GM21528 (cell line): ENCODE measurements at regions not wholly inside any gene's neighbourhood (a gene's known extent, or its start where the extent isn't known, plus 50 kb on each side); places are given as distances from the start of the nearest gene placed in this dataset.
"Not testable (repeated sequence)": the region's sequence is repeated elsewhere in the genome, so short reads cannot be mapped to it uniquely, and the experiment has no call there.

Experiments
- ATAC-seq: cut with Tn5 transposase; IDR thresholded peaks from one replicate; pipeline ENCODE4 v1.9.1; 2021; ENCODE audit warnings: mild to moderate bottlenecking, moderate library complexity; ENCODE audit not compliant: unreplicated experiment, low FRiP score

- no peak for ATAC-seq
Observed at GRCh38 chr2:125185691-125186270, 1160.7 kb downstream of the CNTNAP5 start.

- no peak for ATAC-seq
Observed at GRCh38 chr2:125207431-125207830, 1182.3 kb downstream of the CNTNAP5 start.

DNA sequence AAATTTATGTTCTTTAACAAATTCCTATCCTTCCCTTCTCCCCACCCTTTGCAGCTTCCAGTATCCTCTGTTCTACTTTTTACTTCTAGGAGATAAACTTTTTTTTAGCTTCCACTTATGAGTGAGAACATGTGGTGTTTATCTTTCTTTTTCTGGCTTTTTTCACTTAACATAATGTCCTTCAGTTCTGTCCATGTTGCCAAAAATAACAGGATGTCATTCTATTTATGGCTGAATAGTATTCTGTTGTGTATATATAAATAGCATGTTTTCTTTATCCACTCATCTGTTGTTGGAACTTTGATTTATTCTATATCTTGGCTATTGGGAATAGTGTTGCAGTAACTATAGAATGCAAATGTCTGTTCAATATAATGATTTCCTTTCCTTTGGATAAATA is 1191.2 kb downstream of the CNTNAP5 start:
- ATAC-seq, result no peak

GRCh38 chr2:125224188-125224587 is 1199.1 kb downstream of the CNTNAP5 start:
- no peak for ATAC-seq

DNA sequence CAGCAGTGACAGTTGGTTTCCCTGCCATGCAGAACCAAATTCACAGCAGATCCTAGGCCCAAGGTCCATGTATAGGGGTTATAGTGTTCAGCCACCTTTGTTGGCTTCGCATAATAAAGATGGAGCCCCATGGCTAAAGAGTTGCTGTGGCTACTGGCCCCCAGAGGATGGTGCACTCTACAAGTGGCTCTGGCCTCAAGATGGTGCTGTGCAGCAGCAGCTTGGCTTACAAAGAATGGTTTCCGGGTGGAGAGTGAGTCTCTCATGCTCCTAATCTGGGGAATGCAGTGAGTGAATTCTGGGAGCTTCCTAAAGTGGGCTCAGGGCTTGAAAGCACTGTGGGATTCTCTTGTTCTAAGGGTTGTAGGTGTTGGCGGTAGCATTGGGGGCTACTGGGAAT is 1199.7 kb downstream of the CNTNAP5 start:
- ATAC-seq, result no peak

GRCh38 chr2:125227843-125228392 is 1202.8 kb downstream of the CNTNAP5 start:
- ATAC-seq, result no peak

GRCh38 chr2:125240870-125241269 is 1215.8 kb downstream of the CNTNAP5 start:
- ATAC-seq, result no peak

DNA sequence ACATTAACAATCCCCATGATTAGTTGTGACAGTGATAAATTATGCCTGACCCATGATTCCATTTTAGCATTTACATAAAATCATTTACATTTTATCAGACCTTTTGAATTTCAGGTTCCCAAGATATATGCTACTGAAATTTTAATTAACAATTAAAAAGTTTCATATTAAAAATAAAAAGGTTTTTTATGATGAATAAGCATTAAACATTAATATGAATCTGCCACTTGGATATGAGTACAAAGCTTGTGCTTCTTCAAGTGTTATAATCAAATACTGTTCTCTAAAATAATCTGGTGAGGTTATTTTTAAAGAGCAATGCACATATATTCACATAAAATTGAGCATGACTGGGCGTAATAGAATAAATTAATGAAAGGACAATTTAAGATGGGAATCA is 1218.0 kb downstream of the CNTNAP5 start:
- ATAC-seq, result no peak

DNA sequence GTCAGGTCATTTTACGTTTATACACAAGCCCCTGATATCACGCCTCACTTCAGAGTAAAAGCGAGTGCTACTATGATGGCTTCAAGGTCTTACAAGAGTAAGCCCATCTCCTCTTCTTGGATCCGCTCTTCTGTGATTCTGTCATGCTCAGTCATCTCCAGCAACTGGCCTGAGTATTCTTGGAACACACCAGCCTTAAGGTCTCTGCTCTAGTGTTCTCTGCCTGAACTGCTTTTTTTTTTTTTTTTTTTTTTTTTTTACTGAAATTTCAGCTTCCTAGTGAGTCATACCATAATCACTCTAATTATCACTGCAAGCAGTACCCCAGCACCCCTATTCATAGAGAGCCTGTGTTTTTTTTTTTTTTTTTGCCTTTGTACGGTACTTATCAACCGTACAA is 1228.9 kb downstream of the CNTNAP5 start:
- ATAC-seq, result no peak

DNA sequence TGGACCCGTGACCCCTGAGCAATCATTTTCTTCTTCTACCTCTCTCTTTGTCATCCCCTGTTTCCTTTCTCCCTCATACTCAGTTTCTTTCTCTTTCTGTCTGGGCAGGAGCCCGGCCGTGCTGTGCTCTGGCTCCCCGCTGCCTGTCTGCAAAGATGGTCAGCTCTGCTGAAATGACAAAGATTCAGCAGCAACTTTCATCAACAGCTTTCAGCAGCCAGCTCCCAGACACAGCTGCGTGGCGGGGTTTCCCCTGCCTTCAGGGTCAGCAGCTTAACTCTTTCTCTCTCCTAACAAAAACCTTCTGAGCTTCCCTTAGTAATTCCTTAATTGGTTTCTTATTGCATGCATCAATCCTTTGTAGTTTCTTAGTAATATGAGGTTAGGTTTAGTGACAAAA is 1234.4 kb downstream of the CNTNAP5 start:
- ATAC-seq, result no peak

DNA sequence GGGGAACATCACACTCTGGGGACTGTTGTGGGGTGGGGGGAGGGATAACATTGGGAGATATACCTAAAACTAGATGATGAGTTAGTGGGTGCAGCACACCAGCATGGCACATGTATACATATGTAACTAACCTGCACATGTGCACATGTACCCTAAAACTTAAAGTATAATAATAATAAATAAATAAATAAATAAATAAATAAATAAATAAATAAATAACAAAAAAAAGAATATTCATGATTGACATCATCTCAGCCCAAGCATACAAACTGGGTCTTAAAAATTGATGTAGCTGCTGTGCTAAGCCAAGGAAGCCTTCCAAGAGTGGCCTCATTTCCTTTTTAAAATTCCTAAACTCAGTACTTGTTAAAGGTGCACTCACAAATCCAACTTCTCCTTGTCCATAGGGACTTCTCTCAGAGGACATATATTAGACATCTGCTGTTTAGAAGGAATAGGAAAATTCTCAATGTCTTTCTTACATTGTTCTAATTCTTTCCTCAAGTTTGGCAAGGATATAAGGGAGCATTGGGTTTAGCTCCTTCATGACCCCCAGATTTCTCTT is 1235.4 kb downstream of the CNTNAP5 start:
- ATAC-seq, result not testable (repeated sequence)

- ATAC-seq, result no peak
Observed at GRCh38 chr2:125264453-125264852, 1239.4 kb downstream of the CNTNAP5 start.

GRCh38 chr2:125267683-125268082 is 1242.6 kb downstream of the CNTNAP5 start:
- ATAC-seq, result no peak

- ATAC-seq, result no peak
Observed at GRCh38 chr2:125272651-125273050, 1247.6 kb downstream of the CNTNAP5 start.

- no peak for ATAC-seq
Observed at GRCh38 chr2:125274718-125275117, 1249.6 kb downstream of the CNTNAP5 start.

GRCh38 chr2:125280265-125280664 is 1255.2 kb downstream of the CNTNAP5 start:
- ATAC-seq, result no peak

GRCh38 chr2:125281242-125281641 is 1256.2 kb downstream of the CNTNAP5 start:
- no peak for ATAC-seq

GRCh38 chr2:125296742-125297141 is 1271.7 kb downstream of the CNTNAP5 start:
- ATAC-seq, result no peak

- no peak for ATAC-seq
Observed at GRCh38 chr2:125310657-125311364, 1285.7 kb downstream of the CNTNAP5 start.

- ATAC-seq, result no peak
Observed at GRCh38 chr2:125312342-125312741, 1287.3 kb downstream of the CNTNAP5 start.

GRCh38 chr2:125313806-125314205 is 1288.7 kb downstream of the CNTNAP5 start:
- ATAC-seq, result no peak

- no peak for ATAC-seq
Observed at GRCh38 chr2:125318740-125319139, 1293.7 kb downstream of the CNTNAP5 start.
